ENCODE measurements at regions not wholly inside any gene's neighbourhood (a gene's known extent, or its start where the extent isn't known, plus 50 kb on each side); places are given as distances from the start of the nearest gene placed in this dataset.

DNA sequence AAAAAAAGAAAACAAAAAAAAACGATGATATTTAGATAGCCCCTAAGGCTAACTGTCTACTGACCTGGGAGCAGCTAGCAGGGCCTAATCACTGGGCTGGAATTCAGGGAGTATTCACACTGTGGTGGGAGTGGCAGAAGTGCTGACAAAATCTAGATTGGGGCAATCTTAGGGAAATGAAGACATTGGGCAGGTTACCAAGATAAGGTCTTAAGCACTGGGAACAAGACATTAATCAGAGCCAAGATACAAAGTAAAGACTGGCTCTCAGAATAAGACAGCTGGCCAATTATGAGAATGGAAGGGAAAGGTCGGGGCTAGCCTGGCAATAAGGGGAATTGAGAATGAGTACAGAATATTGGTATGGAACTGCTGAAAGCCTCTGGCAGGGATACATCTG, 100.2 kb upstream of the GRIA3 start:
- peak; percentile 12 for DNase-seq (ENCODE audit: low read depth, low spot score)
- in situ Hi-C loops (cut with HindIII; ENCODE audit: low sequenced_read_pairs) = no loop called here
- TF ChIP-seq, protein P1, sequence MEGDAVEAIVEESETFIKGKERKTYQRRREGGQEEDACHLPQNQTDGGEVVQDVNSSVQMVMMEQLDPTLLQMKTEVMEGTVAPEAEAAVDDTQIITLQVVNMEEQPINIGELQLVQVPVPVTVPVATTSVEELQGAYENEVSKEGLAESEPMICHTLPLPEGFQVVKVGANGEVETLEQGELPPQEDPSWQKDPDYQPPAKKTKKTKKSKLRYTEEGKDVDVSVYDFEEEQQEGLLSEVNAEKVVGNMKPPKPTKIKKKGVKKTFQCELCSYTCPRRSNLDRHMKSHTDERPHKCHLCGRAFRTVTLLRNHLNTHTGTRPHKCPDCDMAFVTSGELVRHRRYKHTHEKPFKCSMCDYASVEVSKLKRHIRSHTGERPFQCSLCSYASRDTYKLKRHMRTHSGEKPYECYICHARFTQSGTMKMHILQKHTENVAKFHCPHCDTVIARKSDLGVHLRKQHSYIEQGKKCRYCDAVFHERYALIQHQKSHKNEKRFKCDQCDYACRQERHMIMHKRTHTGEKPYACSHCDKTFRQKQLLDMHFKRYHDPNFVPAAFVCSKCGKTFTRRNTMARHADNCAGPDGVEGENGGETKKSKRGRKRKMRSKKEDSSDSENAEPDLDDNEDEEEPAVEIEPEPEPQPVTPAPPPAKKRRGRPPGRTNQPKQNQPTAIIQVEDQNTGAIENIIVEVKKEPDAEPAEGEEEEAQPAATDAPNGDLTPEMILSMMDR (IDR thresholded peaks at IDR 0.05; ENCODE audit: low read depth, low read length) = no peak

DNA sequence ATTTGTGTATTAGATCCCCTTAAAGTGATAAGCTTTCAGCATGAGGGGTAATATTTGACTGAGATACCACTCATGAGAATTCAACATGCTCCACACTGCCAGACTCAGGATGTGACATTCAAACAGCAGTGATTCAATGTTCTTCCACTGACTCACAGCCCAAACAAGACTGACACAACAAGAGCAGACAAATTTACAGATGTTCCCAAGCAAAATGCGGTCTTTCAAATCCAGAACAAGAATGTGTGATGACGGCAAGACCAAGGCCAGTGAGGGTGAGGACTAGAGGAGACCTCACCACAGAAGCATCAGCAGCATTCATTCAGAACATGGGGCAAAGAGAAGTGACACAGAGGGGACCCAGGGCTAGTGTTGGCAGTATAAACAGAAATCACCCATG, 99.3 kb upstream of the GRIA3 start:
- TF ChIP-seq, protein P1 (IDR thresholded peaks at IDR 0.05; ENCODE audit: low read depth, low read length) = no peak
- H3K4me3 ChIP-seq (ENCODE audit: low read depth, low read length) = no peak overlapping the region
- in situ Hi-C loops (cut with HindIII; ENCODE audit: low sequenced_read_pairs) = no loop called here
- peak; percentile 70 for DNase-seq (ENCODE audit: low read depth, low spot score)

More for the DNA sequence above, 100.2 kb upstream of the GRIA3 start:
- H3K4me3 ChIP-seq (ENCODE audit: low read depth, low read length) = no peak overlapping the region

DNA sequence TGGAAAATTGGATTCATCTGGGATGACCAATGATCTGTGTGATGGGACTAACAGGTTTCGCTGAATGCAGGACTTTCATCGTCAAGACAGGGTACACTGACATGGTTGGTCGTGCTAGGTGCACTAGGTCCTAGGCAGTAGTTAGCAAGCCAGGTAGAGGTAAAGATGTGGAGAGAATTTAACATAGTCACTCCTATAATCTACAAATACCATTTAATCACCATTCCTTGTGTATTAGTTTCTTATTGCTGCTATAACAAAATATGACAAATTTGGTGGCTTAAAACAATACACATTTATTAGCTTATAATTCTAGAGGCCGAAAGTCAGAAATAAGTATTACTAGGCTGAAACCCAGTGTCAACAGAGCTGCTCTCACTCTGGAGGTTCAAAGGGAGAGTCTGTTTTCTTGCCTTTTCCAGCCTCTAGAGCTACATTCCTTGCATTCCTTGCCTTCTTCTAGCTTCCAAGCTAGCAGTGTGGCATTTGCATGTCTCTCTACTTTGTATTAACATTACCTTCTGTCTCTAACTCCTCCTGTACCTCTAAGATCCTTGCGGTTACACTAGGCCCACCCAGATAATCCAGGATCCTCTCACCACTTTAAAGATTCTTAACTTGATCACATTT, 98.7 kb upstream of the GRIA3 start:
- TF ChIP-seq, protein P1 (IDR thresholded peaks at IDR 0.05; ENCODE audit: low read depth, low read length) = no peak
- in situ Hi-C loops (cut with HindIII; ENCODE audit: low sequenced_read_pairs) = no loop called here
- DNase-seq (ENCODE audit: low read depth, low spot score) = no peak
- no peak overlapping the region for H3K4me3 ChIP-seq (ENCODE audit: low read depth, low read length)

DNA sequence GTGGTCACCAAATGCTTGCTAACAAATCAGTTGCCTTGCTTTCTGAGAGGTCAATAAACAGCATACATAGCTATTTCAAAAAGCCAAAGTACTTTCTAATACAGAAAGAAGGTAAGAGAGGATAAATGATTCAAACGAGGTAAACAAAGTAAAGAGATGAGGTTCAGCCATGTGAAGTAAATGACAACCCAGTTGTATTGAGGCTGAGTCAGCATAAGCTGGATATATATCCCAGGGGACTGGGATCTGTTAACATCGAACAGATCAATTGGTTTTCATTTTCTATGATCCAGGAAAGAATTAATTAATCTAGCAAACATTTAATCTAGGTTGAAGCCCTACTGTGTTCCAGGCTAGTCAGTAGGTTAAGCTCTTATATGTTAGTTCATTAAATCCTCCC, 97.3 kb upstream of the GRIA3 start:
- in situ Hi-C loops (cut with HindIII; ENCODE audit: low sequenced_read_pairs) = no loop called here
- TF ChIP-seq, protein P1 (IDR thresholded peaks at IDR 0.05; ENCODE audit: low read depth, low read length) = no peak
- H3K4me3 ChIP-seq (ENCODE audit: low read depth, low read length) = no peak overlapping the region
- no peak for DNase-seq (ENCODE audit: low read depth, low spot score)

DNA sequence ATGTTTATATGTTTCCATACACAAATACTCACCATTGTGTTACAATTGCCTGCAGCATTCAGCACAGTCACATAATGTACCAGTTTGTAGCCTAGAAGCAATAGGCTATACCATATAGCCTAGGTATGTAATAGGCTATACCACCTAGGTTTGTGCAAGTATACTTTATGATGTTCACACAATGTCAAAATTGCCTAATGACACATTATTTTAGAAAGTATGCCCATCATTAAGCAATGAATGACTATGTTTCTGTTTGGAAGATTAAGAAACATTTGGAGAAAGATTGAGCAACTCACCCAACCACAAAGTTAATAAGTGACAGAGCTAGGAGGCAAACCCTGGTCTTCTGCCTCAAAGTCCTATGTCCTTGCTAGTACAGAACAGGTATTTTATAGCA, 96.8 kb upstream of the GRIA3 start:
- DNase-seq (ENCODE audit: low read depth, low spot score) = no peak
- TF ChIP-seq, protein P1 (IDR thresholded peaks at IDR 0.05; ENCODE audit: low read depth, low read length) = no peak
- no peak overlapping the region for H3K4me3 ChIP-seq (ENCODE audit: low read depth, low read length)
- in situ Hi-C loops (cut with HindIII; ENCODE audit: low sequenced_read_pairs) = no loop called here

DNA sequence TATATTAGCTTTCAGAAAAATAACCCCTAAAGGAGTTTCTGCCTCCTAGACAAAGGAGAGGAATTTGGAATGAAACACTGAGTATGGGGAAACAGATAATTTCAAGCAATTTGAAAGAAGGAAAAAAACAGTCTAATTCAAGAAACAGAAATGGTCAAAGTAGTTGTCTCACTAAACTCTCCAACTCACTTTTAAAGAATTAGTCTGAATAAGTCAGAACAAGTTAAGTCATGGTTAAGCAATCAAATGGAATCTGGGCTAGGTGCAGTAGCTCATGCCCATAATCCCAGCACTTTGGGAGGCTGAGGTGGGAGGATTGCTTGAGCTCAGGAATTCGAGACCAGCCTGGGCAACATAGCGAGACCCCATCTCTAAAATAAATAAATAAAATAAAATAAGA, 95.7 kb upstream of the GRIA3 start:
- in situ Hi-C loops (cut with HindIII; ENCODE audit: low sequenced_read_pairs) = no loop called here
- no peak for DNase-seq (ENCODE audit: low read depth, low spot score)
- H3K4me3 ChIP-seq (ENCODE audit: low read depth, low read length) = no peak overlapping the region
- TF ChIP-seq, protein P1 (IDR thresholded peaks at IDR 0.05; ENCODE audit: low read depth, low read length) = no peak
